ENCODE measurements at regions not wholly inside any gene's neighbourhood (a gene's known extent, or its start where the extent isn't known, plus 50 kb on each side); places are given as distances from the start of the nearest gene placed in this dataset.

GRCh38 chr6:91291071-91291470 is 704.2 kb upstream of the MAP3K7 start:
- Histone ChIP-seq H3F3A (ENCODE audit: insufficient read depth, low read length, poor library complexity, severe bottlenecking) (no peaks in the 10 kb centered on the region), H3K9ac (ENCODE audit: low read length) (no peak overlapping the region), H3K4me2 (ENCODE audit: low read length) (no peak overlapping the region), H3K4me3 (ENCODE audit: low read length) (no peak overlapping the region), H3K9me3 (ENCODE audit: low read length) (no peaks in the 10 kb centered on the region), H4K20me1 (ENCODE audit: insufficient read depth) (no peaks in the 10 kb centered on the region), H3K36me3 (ENCODE audit: insufficient read depth, low read length) (no peaks in the 10 kb centered on the region), H3K79me2 (replicated peaks; ENCODE audit: insufficient read depth, low read length) (no peaks in the 10 kb centered on the region), H3K27ac (ENCODE audit: low read length) (no peak overlapping the region), H2AFZ (ENCODE audit: low read depth, low read length) (no peak overlapping the region), H3K9me2 (ENCODE audit: insufficient read depth, low read length) (no peaks in the 10 kb centered on the region), H3K27me3 (ENCODE audit: insufficient read depth, low read depth, low read length) (no peaks in the 10 kb centered on the region)
- TF ChIP-seq EP300 (conservative IDR thresholded peaks at IDR 0.05; ENCODE audit: poor library complexity, severe bottlenecking) (no peak), RAD21 (conservative IDR thresholded peaks at IDR 0.05) (no peak), SMC3 (conservative IDR thresholded peaks at IDR 0.05; ENCODE audit: poor library complexity) (no peak), MXI1 (conservative IDR thresholded peaks at IDR 0.05; ENCODE audit: poor library complexity, severe bottlenecking) (no peak), POLR2AphosphoS5 (IDR thresholded peaks at IDR 0.05) (no peak), TAF1 (IDR thresholded peaks at IDR 0.05; ENCODE audit: low read depth) (no peak), EZH2 (IDR thresholded peaks at IDR 0.05; ENCODE audit: borderline replicate concordance, insufficient read depth, low read length, poor library complexity, severe bottlenecking) (no peak)
- TF ChIP-seq, protein P1, sequence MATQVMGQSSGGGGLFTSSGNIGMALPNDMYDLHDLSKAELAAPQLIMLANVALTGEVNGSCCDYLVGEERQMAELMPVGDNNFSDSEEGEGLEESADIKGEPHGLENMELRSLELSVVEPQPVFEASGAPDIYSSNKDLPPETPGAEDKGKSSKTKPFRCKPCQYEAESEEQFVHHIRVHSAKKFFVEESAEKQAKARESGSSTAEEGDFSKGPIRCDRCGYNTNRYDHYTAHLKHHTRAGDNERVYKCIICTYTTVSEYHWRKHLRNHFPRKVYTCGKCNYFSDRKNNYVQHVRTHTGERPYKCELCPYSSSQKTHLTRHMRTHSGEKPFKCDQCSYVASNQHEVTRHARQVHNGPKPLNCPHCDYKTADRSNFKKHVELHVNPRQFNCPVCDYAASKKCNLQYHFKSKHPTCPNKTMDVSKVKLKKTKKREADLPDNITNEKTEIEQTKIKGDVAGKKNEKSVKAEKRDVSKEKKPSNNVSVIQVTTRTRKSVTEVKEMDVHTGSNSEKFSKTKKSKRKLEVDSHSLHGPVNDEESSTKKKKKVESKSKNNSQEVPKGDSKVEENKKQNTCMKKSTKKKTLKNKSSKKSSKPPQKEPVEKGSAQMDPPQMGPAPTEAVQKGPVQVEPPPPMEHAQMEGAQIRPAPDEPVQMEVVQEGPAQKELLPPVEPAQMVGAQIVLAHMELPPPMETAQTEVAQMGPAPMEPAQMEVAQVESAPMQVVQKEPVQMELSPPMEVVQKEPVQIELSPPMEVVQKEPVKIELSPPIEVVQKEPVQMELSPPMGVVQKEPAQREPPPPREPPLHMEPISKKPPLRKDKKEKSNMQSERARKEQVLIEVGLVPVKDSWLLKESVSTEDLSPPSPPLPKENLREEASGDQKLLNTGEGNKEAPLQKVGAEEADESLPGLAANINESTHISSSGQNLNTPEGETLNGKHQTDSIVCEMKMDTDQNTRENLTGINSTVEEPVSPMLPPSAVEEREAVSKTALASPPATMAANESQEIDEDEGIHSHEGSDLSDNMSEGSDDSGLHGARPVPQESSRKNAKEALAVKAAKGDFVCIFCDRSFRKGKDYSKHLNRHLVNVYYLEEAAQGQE (IDR thresholded peaks at IDR 0.05; ENCODE audit: borderline replicate concordance), result no peak
- TF ChIP-seq, protein P2, sequence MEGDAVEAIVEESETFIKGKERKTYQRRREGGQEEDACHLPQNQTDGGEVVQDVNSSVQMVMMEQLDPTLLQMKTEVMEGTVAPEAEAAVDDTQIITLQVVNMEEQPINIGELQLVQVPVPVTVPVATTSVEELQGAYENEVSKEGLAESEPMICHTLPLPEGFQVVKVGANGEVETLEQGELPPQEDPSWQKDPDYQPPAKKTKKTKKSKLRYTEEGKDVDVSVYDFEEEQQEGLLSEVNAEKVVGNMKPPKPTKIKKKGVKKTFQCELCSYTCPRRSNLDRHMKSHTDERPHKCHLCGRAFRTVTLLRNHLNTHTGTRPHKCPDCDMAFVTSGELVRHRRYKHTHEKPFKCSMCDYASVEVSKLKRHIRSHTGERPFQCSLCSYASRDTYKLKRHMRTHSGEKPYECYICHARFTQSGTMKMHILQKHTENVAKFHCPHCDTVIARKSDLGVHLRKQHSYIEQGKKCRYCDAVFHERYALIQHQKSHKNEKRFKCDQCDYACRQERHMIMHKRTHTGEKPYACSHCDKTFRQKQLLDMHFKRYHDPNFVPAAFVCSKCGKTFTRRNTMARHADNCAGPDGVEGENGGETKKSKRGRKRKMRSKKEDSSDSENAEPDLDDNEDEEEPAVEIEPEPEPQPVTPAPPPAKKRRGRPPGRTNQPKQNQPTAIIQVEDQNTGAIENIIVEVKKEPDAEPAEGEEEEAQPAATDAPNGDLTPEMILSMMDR (IDR thresholded peaks at IDR 0.05; ENCODE audit: poor library complexity, severe bottlenecking), result no peak

GRCh38 chr6:91288741-91289140 is 701.9 kb upstream of the MAP3K7 start:
- H3K9me2 ChIP-seq (ENCODE audit: insufficient read depth, low read length), result no peaks in the 10 kb centered on the region
- no peaks in the 10 kb centered on the region for H3K79me2 ChIP-seq (replicated peaks; ENCODE audit: insufficient read depth, low read length)
- no peaks in the 10 kb centered on the region for H3K36me3 ChIP-seq (ENCODE audit: insufficient read depth, low read length)
- H4K20me1 ChIP-seq (ENCODE audit: insufficient read depth), result no peaks in the 10 kb centered on the region
- H2AFZ ChIP-seq (ENCODE audit: low read depth, low read length), result no peak overlapping the region
- no peaks in the 10 kb centered on the region for H3F3A ChIP-seq (ENCODE audit: insufficient read depth, low read length, poor library complexity, severe bottlenecking)
- H3K27ac ChIP-seq (ENCODE audit: low read length), result no peak overlapping the region
- no peaks in the 10 kb centered on the region for H3K9me3 ChIP-seq (ENCODE audit: low read length)
- H3K4me2 ChIP-seq (ENCODE audit: low read length), result no peak overlapping the region
- H3K9ac ChIP-seq (ENCODE audit: low read length), result no peak overlapping the region
- no peaks in the 10 kb centered on the region for H3K27me3 ChIP-seq (ENCODE audit: insufficient read depth, low read depth, low read length)
- TF ChIP-seq POLR2AphosphoS5 (IDR thresholded peaks at IDR 0.05) (no peak), SMC3 (conservative IDR thresholded peaks at IDR 0.05; ENCODE audit: poor library complexity) (no peak)
- TF ChIP-seq, protein P2 (IDR thresholded peaks at IDR 0.05; ENCODE audit: poor library complexity, severe bottlenecking), result no peak
- H3K4me3 ChIP-seq (ENCODE audit: low read length), result no peak overlapping the region
